Psoas muscle (tissue), 7 donors: ENCODE measurements at regions not wholly inside any gene's neighbourhood (a gene's known extent, or its start where the extent isn't known, plus 50 kb on each side); places are given as distances from the start of the nearest gene placed in this dataset.

Experiments used
- ATAC-seq, 4 donors: fragments of 200-7000 bp; cut with Tn5 transposase; one replicate each; pipeline ENCODE4 v1.9.1; 2020; ENCODE audit warnings: moderate library complexity in 3 of 4, mild to moderate bottlenecking in 2 of 4
- DNase-seq, 2 donors: peaks; one replicate each; pipeline ENCODE4 v3.0.0-alpha.2; 2020
- H3K27ac ChIP-seq: fragments of 200-600 bp; one replicate; pipeline ENCODE4 v1.8.0; 2022
- H3K27me3 ChIP-seq, 3 donors: fragments of 200-600 bp in 1 of 3; one replicate each; pipeline versions ENCODE4 v1.6.1 to v1.8.0; 2013 to 2022; ENCODE audit warnings: low read length in 2 of 3, mild to moderate bottlenecking in 2 of 3, moderate library complexity in 1 of 3; ENCODE audit not compliant: insufficient read depth in 3 of 3
- H3K36me3 ChIP-seq, 2 donors: fragments of 200-600 bp in 1 of 2; one replicate each; pipeline versions ENCODE4 v1.6.1 to v1.8.0; 2013 to 2022; ENCODE audit warnings: low read depth in 1 of 2, mild to moderate bottlenecking in 1 of 2, moderate library complexity in 1 of 2; ENCODE audit not compliant: insufficient read depth in 1 of 2
- H3K4me1 ChIP-seq: fragments of 200-600 bp; one replicate; pipeline ENCODE4 v1.8.0; 2022
- H3K4me3 ChIP-seq: fragments of 200-600 bp; one replicate; pipeline ENCODE4 v1.8.0; 2022; ENCODE audit warnings: mild to moderate bottlenecking
- H3K9me3 ChIP-seq: fragments of 200-600 bp; one replicate; pipeline ENCODE4 v1.8.0; 2022
- WGBS, 3 donors: extraction: QIAGEN DNeasy Blood & Tissue Kit; methylation state at CpG; one replicate each; pipeline versions ENCODE4 v1.1.6 to v1.1.7; 2013; 5-methylcytosine and 5-hydroxymethylcytosine counted together
- intact Hi-C, 2 donors: fragments of 100-400 bp; cut with DNase I; formaldehyde crosslinking; loops; one replicate each; pipeline versions ENCODE4 v1.11.0 to v1.14.2; 2022
- TF ChIP-seq, protein P1 (sequence below): fragments of 200-600 bp; IDR thresholded peaks from one replicate; pipeline ENCODE4 v1.8.0; 2022; ENCODE audit warnings: antibody characterized with exemption
- donor health status: healthy with polysubstance abuse.
- donor health status: DM: no; HTN: no; CAD: no; lungs with moderate emphysema.
- donor health status: Bipolar disorder and iron deficiency.
- donor health status: healthy.
- donor health status: DM: yes; HTN: yes; CAD: no.
- donor health status: DM: no; HTN: no; CAD: no.
- donor health status: DM: yes; HTN: yes; CAD: no.

- WGBS, 3 donors = 88 to 94% (median 88%) methylated on average over 2 of the region's 2 CpGs
- Histone ChIP-seq H3K27ac (no peak overlapping the region), H3K36me3 (no peaks in the 10 kb centered on the region), H3K27me3 (peaks cover 0 to 2% (median 0%) of the 10 kb centered on the region in 3 donors), H3K4me3 (no peak overlapping the region), H3K9me3 (no peaks in the 10 kb centered on the region), H3K4me1 (no peaks in the 10 kb centered on the region)
- TF ChIP-seq, protein P1, sequence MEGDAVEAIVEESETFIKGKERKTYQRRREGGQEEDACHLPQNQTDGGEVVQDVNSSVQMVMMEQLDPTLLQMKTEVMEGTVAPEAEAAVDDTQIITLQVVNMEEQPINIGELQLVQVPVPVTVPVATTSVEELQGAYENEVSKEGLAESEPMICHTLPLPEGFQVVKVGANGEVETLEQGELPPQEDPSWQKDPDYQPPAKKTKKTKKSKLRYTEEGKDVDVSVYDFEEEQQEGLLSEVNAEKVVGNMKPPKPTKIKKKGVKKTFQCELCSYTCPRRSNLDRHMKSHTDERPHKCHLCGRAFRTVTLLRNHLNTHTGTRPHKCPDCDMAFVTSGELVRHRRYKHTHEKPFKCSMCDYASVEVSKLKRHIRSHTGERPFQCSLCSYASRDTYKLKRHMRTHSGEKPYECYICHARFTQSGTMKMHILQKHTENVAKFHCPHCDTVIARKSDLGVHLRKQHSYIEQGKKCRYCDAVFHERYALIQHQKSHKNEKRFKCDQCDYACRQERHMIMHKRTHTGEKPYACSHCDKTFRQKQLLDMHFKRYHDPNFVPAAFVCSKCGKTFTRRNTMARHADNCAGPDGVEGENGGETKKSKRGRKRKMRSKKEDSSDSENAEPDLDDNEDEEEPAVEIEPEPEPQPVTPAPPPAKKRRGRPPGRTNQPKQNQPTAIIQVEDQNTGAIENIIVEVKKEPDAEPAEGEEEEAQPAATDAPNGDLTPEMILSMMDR = no peak
- intact Hi-C loops = no loop called here
- ATAC-seq = no peak
- no peak for DNase-seq
These were observed 72.2 kb upstream of the RCN1 start for GRCh38 chr11:32018672-32019071.

DNA sequence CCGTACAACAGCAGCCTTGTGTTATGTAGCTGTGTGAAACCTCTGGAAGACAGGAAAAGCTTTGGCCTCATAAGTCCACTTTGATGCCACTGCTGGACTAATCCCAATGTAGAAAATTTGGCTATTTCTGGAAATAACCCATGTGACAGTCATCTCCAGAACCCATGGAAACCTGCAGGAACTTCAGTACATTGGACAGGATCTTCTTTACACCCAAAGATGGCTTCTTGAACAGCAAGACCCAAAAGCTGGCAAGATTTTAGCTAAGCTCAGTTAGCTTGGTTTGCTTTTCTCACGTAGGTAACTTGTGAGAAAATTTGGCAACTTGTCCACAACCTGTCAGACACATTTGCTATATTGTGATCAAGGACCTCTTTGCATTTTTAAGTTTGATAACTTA, 74.8 kb upstream of the RCN1 start:
- H3K4me3 ChIP-seq = no peak overlapping the region
- 28 to 67% (median 40%) methylated on average over 2 of the region's 2 CpGs for WGBS, 3 donors
- ATAC-seq (no peak), DNase-seq (no peak)
- H3K27ac ChIP-seq = no peak overlapping the region
- no peaks in the 10 kb centered on the region for H3K9me3 ChIP-seq
- TF ChIP-seq, protein P1 = no peak
- H3K27me3 ChIP-seq = peaks cover 0 to 2% (median 0%) of the 10 kb centered on the region in 3 donors
- no peaks in the 10 kb centered on the region for H3K4me1 ChIP-seq
- intact Hi-C loops = no loop called here
- H3K36me3 ChIP-seq = no peaks in the 10 kb centered on the region

DNA sequence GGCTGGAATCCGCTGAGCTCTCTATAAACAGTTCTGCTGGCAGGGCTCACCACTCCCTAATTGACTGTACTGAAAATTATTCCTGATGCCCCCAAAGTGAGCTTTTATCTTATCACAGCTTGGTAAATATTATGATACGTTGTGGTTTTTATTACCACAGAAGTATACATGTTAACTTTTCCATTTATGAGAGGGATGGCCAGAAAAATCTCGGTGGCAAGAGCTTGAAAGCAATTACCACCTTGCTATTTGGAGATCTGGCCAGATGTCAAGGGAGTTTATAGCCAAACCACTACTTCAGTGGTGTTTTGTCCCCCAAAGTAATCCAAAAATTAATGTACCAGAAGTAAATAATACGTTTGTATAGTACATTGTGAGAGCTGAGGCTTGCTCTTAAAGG, 75.4 kb upstream of the RCN1 start:
- Histone ChIP-seq H3K4me3 (no peak overlapping the region), H3K4me1 (no peaks in the 10 kb centered on the region), H3K27me3 (peaks cover 0 to 2% (median 0%) of the 10 kb centered on the region in 3 donors), H3K36me3 (no peaks in the 10 kb centered on the region), H3K27ac (no peak overlapping the region), H3K9me3 (no peaks in the 10 kb centered on the region)
- DNase-seq = no peak
- WGBS, 3 donors = 60 to 65% (median 60%) methylated on average over 4 of the region's 4 CpGs
- no peak for ATAC-seq
- TF ChIP-seq, protein P1 = no peak
- intact Hi-C loops = no loop called here

DNA sequence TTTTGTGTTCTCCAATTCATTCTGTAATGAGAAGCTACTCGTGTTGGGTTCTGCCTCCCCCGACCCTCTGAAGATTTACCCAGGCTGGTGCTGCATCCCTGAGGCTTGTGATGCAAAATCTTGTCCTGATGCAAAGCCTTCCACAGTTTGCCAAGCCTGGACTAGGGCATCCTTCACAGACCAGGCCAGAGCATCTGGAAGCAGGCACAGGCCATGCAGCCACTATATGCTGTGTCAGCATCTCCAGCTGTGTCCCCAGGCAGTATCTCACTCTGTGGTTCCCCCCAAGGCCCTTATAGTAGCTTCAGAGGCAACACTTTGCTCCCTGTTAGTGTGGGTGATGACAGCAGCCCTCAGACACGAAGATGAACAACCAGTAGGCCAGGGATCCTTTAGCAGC, 77.3 kb upstream of the RCN1 start:
- DNase-seq (no peak), ATAC-seq (no peak)
- WGBS, 3 donors = 41 to 46% (median 46%) methylated on average over 3 of the region's 3 CpGs
- TF ChIP-seq, protein P1 = no peak
- Histone ChIP-seq H3K4me3 (no peak overlapping the region), H3K27me3 (peaks cover 1 to 2% (median 2%) of the 10 kb centered on the region in 3 donors), H3K27ac (no peak overlapping the region), H3K9me3 (no peaks in the 10 kb centered on the region), H3K36me3 (no peaks in the 10 kb centered on the region), H3K4me1 (no peaks in the 10 kb centered on the region)
- intact Hi-C loops = no loop called here

DNA sequence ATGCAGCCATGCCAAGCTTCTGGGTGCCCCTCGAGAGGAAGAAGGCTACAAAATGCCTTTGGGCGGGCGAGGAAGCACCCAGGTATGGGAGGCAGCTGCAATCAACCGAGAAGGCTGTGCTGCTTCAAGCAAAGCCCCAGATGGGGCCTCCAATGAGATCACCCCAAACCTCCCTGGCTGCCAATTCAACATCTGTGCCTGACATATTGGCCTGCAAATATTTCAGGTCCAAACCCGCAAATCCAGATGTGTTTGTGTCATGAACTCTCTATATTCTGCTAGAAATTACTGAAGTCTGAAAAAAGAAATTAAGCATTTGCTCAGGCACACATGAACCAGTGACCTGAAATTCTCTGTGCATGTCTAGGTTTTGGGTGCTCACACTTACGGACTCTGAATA, 78.8 kb upstream of the RCN1 start:
- H3K9me3 ChIP-seq = no peaks in the 10 kb centered on the region
- DNase-seq = no peak

More for the DNA sequence above, 78.8 kb upstream of the RCN1 start:
- intact Hi-C loops = no loop called here
- TF ChIP-seq, protein P1 = no peak
- Histone ChIP-seq H3K4me1 (no peaks in the 10 kb centered on the region), H3K4me3 (no peak overlapping the region), H3K27ac (no peak overlapping the region), H3K27me3 (peaks cover 2 to 15% (median 2%) of the 10 kb centered on the region in 3 donors), H3K36me3 (no peaks in the 10 kb centered on the region)
- no peak for ATAC-seq
- WGBS, 3 donors = 49 to 62% (median 54%) methylated on average over 6 of the region's 6 CpGs
